Inflammatory macrophage treated with lipopolysaccharide for 4 hours (primary cell): ENCODE measurements at regions not wholly inside any gene's neighbourhood (a gene's known extent, or its start where the extent isn't known, plus 50 kb on each side); places are given as distances from the start of the nearest gene placed in this dataset.
"Not testable (repeated sequence)": the region's sequence is repeated elsewhere in the genome, so short reads cannot be mapped to it uniquely, and the experiment has no call there.

ENCODE experiments used
- DNase-seq: peaks from one replicate; pipeline ENCODE4 v3.0.0-alpha.2; 2020

DNA sequence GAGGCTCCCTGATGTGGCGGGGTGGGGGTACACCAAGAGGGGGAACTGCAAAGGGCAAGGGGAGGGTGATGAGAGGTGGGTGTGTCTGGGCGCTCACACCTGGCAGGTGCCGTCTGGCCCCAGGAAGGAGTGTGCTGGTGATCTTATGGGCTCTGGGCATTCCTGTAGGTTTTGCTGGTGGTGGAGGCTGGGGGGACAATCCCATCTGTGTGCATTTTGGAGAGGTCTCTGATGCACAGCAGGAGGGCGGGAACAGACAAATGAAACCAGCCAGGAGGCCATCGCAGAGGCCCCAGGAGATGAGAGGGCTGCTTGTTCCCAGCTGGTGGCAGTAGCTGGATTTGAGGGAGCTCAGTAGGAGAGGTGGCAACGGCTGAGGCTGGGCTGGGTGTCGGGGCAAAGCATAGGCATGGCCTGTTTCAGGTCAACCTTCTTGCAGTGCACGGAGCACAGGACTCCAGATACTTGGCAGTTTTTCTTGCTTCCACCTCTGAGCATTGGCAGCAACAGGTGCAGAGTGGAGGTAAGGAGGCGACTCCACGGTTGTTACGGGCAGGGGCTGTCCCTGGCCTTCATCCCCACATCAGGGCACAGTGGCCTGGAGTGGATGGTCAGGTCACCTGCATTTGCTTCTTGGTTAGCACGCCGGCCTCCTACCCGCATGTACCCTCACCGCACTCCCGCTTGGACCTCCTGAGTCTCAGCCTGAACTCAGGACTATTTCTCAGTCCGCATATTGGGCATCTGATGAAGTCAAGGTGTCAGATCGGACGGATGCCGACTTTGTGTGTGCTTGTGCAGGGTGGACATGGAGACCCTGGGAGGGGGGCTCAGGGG, 194.2 kb upstream of the HDAC4 start:
- DNase-seq, result no peak

DNA sequence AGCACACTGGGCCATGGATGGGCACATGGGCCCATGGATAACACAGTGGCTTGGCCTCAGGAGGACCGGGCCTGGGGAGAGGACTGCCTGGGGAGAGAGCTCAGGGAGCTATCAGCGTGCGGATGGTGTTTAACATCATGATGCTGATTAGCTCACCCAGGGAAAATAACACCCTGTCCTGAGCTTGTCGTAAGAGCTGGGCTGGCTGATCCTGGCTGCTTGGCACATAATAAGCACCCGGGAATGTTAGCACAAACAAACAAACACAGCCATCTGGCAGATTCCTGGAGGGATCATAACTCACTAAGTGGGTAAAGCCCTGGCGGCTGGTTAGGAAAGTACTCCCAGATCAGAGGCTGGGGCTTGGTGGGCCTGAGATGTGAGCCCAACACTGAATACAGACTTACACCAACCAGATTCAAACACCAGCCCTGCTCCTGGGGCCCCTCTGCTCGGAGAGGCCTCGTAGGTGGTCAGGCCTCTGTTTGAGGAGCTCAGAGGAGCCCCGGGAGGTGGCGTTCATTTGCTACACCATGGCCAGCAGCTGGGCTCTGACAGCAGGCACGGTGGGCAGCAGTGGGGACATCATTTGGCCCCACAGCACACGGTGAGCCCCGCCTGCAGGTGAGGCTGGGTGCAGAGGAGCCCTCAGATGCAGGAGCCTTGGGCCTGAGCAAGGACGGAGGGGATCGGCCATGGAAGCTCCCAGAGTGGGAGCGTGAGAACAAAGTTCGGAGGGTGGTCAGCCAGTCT, 193.4 kb upstream of the HDAC4 start:
- DNase-seq, result no peak

DNA sequence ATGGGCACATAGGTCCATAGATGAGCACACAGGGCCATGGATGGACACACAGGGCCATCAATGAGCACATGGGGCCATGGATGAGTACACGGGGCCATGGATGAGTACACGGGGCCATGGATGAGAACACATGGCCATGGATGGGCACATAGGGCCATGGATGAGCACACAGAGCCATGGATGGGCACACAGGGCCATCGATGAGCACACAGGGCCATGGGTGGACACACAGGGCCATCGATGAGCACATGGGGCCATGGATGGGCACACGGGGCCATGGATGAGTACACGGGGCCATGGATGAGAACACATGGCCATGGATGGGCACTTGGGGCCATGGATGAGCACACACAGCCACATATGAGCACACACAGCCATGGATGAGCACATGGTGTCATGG, 192.6 kb upstream of the HDAC4 start:
- no peak for DNase-seq

DNA sequence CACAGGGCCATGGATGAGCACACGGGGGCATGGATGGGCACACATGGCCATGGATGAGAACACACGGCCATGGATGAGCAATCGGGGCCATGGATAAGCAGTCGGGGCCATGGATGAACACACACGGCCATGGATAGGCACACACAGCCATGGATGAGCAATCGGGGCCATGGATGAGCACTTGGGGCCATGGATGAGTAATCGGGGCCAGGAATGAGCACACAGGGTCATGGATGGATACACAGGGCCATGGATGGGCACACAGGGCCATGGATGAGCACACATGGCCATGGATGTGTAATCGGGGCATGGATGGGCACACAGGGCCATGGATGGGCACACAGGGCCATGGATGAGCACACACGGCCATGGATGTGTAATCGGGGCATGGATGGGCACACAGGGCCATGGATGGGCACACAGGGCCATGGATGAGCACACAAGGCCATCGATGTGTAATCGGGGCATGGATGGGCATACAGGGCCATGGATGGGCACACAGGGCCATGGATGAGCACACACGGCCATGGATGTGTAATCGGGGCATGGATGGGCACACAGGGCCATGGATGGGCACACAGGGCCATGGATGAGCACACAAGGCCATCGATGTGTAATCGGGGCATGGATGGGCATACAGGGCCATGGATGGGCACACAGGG, 191.9 kb upstream of the HDAC4 start:
- DNase-seq, result not testable (repeated sequence)

- no peak for DNase-seq
These were observed 190.4 kb upstream of the HDAC4 start for GRCh38 chr2:239590995-239591915.

- no peak for DNase-seq
These were observed 189.5 kb upstream of the HDAC4 start for GRCh38 chr2:239590276-239590675.

DNA sequence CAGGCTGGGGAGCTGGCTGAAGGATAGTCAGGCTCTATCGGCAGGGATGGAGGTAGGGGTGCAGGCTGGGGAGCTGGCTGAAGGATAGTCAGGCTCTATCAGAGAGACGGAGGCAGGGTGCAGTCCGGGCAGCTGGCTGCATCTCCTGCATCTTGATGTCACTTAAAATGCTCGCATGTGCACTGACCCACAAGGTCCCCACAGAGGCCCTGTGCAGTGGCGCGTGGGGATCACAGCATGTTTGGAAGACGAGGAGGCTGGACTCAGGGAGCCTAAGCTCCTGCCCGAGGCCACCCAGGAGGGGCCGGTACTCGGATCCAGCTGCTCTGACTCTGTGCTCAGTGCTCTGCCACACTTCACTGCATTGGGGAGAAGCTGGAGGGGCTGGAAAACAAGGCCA, 189.0 kb upstream of the HDAC4 start:
- DNase-seq, result no peak

DNA sequence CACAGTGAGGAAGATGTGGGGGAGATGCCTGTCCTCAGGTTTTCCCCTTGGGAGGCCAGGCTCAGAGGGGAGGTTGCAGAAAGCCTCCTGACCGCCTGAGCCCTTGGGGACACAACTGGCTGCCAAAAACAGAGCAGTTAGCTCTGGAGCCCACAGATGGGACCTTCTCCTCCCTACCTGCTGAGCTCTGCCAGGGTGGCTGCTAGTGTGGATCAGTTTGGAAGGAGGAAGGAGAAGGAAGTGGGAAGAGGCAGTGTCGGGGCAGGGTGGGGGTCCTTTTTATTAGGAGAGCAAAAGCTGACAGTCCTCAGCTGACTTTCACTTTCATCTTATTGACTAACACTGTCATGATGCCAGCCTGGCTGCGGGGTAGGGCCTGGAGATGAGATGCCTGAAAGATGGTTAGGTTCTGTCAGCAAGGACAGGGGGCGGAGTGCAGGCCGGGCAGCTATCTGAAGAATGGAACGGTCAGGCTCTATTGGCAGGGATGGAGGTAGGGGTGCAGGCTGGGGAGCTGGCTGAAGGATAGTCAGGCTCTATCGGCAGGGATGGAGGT, 188.5 kb upstream of the HDAC4 start:
- DNase-seq, result peak; percentile 40

DNA sequence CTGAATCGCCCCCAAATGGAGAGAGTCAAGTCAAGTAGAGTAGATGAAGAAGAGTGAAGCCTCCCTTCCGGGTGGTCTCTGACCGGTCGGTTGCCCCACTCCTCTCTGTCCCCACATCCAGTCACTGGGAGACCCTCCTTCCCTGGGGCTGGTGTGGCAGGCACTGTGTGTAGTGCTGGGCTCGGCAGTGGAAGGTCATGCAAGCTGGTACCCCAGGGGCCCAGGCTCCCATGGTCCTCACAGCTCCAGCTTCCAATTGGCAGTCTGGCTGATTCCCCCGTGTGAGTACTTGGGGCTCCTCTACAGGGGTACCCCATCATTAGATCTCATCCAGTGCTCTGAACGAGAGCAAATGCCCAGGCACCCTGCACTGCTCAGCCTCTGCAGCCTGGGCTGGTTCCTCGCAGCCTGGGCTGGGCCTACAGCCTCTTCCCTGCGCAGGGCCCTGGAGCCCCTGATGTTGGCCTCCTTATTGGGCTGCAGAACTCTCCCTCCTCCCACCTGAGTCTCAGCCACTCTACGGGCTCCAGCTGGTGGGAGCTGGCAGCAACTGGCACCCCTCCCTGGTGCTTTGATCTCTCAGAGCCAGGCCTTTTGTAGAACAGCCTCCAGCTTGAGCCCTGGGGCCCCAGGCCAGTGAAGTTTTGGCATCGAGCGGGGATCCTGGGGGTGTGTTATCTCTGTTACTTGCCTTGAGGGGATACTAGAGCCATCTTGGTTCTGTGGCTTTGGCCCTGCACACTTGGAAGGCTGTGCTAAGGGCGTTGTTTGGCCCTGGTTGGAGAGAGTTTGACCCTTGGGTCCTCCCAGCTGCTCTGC, 187.8 kb upstream of the HDAC4 start:
- DNase-seq, result no peak

- DNase-seq, result peak; percentile 44
These were observed 187.0 kb upstream of the HDAC4 start for GRCh38 chr2:239587841-239588240.

- DNase-seq, result no peak
These were observed 186.5 kb upstream of the HDAC4 start for GRCh38 chr2:239587311-239587731.

- DNase-seq, result peak; percentile 19
These were observed 186.0 kb upstream of the HDAC4 start for GRCh38 chr2:239586651-239587310.

DNA sequence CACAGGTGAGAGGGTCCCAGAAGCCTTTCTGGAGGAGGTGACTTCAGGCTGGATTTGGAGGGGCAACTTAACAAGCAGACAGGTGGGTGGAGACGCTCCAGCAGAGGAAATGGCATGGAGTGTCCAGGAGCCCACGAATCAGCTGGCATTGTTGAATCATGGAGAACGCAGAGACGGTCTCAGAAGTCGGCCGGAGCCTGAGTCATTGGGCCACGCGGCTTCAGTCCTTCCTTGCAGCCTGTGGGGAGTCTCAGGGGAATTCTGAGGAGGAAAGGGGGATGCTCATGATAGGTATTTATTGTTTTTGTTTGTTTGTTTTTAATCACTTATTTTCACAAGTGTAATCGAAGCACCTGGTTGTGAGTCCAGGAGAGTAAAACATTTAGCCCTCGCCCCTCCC, 184.6 kb upstream of the HDAC4 start:
- DNase-seq, result no peak

DNA sequence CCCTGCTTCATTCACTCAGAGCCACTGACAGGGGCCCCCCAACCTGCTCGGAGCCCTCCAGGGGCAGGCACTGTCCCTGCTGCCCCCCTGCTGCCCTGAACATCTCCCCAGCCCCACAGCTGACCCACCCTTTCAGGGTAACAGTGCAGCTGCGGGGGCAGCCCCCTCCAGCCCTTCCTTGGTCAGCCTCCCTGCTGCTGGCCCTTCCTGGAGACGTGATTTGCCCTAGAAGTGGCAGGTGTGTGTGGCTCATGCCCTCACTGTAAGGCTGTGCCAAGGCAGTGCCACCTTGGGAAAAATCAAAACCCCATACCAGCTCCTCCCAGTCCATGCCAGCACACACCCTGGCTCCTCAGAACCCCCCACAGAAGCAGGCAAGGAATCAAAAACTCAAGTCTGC, 184.2 kb upstream of the HDAC4 start:
- DNase-seq, result no peak

DNA sequence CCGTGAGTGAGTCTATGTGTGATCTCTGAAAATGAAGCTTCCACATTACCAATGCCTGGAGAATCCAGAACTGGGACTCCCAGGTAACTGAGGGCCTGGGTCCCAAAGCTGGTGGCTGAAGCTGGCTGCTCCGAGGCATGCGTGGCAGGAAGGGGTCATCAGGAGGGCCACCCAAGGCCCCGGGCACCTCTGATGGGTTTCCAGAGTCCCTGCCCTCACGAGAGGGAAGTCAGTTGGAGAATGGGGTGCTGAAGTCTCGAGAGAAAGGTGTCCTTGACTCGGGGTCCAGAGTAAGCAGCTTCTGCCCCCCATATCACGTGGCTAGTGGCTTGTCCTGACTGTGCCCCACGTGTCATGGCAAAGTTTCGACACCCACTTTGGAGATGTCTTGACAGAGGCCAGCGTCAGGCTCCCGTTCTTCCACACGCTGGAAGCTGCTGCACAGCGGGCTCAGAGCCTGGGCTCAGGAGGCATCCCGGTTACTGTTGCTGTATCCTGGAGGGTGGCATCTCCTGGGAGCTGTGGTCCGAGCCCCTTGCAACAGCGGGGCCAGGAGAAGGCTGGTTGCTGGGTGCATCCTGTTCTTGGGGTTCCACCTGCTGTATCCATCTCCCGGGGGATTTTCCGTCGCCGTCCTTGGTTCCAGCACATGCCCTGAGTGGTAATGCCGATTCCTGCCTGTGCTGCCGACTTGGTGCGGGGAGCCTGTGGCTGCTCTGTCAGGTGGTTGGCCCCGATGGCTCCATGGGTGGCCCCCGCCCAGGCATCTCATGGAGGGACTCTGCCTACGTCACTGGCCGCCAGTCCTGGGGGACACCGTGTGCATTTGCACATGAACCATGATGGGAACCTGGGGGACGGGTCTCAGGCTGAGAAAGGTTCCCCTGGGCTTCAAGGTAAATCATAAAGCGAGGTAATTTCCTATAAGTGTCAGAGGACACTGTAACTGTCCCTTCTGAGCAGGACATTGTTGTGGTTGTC, 183.3 kb upstream of the HDAC4 start:
- no peak for DNase-seq

GRCh38 chr2:239583171-239583878, 182.5 kb upstream of the HDAC4 start:
- no peak for DNase-seq

GRCh38 chr2:239582476-239582875, 181.7 kb upstream of the HDAC4 start:
- no peak for DNase-seq

GRCh38 chr2:239581352-239581901, 180.6 kb upstream of the HDAC4 start:
- DNase-seq, result no peak

DNA sequence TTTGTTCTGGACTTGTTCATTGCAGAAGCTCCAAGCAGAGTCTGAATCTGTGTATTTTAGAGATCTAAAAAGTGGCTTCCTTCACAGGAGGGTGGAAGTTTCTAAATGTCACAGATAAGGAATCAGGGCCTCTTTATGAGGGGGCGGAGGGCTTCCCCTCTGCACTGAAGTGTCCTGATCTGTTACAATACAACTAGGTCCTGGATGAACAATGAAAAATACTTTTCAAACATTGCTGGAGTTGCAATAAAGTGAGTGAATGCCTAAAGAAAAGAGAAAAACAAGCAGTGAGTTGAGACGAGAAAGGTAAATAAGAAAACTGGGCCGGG, 179.3 kb upstream of the HDAC4 start:
- DNase-seq, result peak; percentile 12
